MM.1S (cell line): ENCODE measurements at regions not wholly inside any gene's neighbourhood (a gene's known extent, or its start where the extent isn't known, plus 50 kb on each side); places are given as distances from the start of the nearest gene placed in this dataset.

Source experiments
- CTCF ChIP-seq: fragments of 300-600 bp; sonication (generic); IDR thresholded peaks from 2 replicates; pipeline ENCODE4 v1.5.1; 2016; ENCODE audit warnings: antibody characterized with exemption, low read length, mixed read lengths
- EZH2 ChIP-seq: fragments of 300-600 bp; sonication (generic); optimal IDR thresholded peaks from 2 replicates; pipeline ENCODE3; 2017; ENCODE audit warnings: low read depth, mild to moderate bottlenecking, antibody characterized with exemption, low read length, mixed read lengths
- EZH2phosphoT487 ChIP-seq: fragments of 300-600 bp; sonication (generic); IDR thresholded peaks from 2 replicates; pipeline ENCODE4 v1.6.1; 2018; ENCODE audit warnings: antibody characterized with exemption, low read length

- TF ChIP-seq CTCF = no peak
- TF ChIP-seq EZH2 = no peak
- no peak for TF ChIP-seq EZH2phosphoT487
Observed at GRCh38 chr18:38963943-38964660, 1398.5 kb upstream of the CELF4 start.
